HCT116 (cell line): ENCODE measurements at regions not wholly inside any gene's neighbourhood (a gene's known extent, or its start where the extent isn't known, plus 50 kb on each side); places are given as distances from the start of the nearest gene placed in this dataset.

Source experiments
- ATAC-seq: fragments of 200-7000 bp; cut with Tn5 transposase; 2 replicates; pipeline ENCODE4 v1.9.1; 2020; ENCODE audit warnings: mild to moderate bottlenecking, moderate library complexity
- BruUV-seq: library from RNA; stranded (reverse); fragments of 400-500 nt; replicated peaks from 2 replicates; lab custom pipeline; 2021; lab: Mats Ljungman, UMichigan
- CTCF ChIA-PET: fragments of 300-600 bp; sonication (Branson Sonifier 250); formaldehyde crosslinking; loops from one replicate; lab custom pipeline; 2021; ENCODE audit warnings: antibody characterized with exemption; lab: Charles Lee
- POLR2A ChIA-PET: fragments of 300-600, 350-600 bp; sonication (Branson Sonifier 250); formaldehyde crosslinking; loops from one replicate; lab custom pipeline; 2021; ENCODE audit warnings: antibody characterized with exemption; lab: Charles Lee
- RAD21 ChIA-PET, 2 experiments: fragments of 300-600 bp; sonication (Branson Sonifier 250); formaldehyde crosslinking; loops; one replicate each; lab custom pipeline; 2023; ENCODE audit warnings: low total read pairs in 2 of 2; ENCODE audit not compliant: uncharacterized antibody in 2 of 2, unreplicated experiment in 2 of 2, low non-redundant PET in 1 of 2; lab: Charles Lee
- DNase-seq: peaks from one replicate; pipeline ENCODE4 v3.0.0-alpha.2; 2010; ENCODE audit warnings: low read depth, low spot score
- H2AFZ ChIP-seq: fragments of 200-600 bp; shearing (Covaris generic), sonication (generic); 2 replicates; pipeline ENCODE4 v1.6.1; 2017; ENCODE audit warnings: low read depth, mixed run types, mixed read lengths, antibody characterized with exemption, low read length; ENCODE audit not compliant: poor library complexity, severe bottlenecking
- H3K27ac ChIP-seq: 2 replicates; pipeline ENCODE4 v1.5.1; 2012; ENCODE audit warnings: low read depth, low read length
- H3K27me3 ChIP-seq: fragments of 200-600 bp; sonication (generic); 2 replicates; pipeline ENCODE4 v1.6.1; 2016; ENCODE audit warnings: mixed run types, low read length, mixed read lengths; ENCODE audit not compliant: insufficient read depth
- H3K36me3 ChIP-seq, 2 experiments: fragments of 200-500 bp in 1 of 2; fragments of 200-600 bp in 1 of 2; sonication (Bioruptor generic) in 1 of 2; sonication (generic) in 1 of 2; 2 replicates each; pipeline versions ENCODE4 v1.5.1 to v1.6.1; 2014 to 2016; ENCODE audit warnings: low read length in 2 of 2, inconsistent platforms in 1 of 2, mixed read lengths in 1 of 2, mixed run types in 1 of 2; ENCODE audit not compliant: insufficient read depth in 2 of 2, control insufficient read depth in 1 of 2
- H3K4me1 ChIP-seq, 2 experiments: fragments of 200-600 bp in 1 of 2; sonication (generic) in 1 of 2; 2 replicates each; pipeline versions ENCODE4 v1.5.1 to v1.6.1; 2012 to 2017; ENCODE audit warnings: low read length in 2 of 2, inconsistent platforms in 1 of 2, mild to moderate bottlenecking in 1 of 2, mixed read lengths in 1 of 2, mixed run types in 1 of 2, moderate library complexity in 1 of 2; ENCODE audit not compliant: insufficient read depth in 2 of 2, control insufficient read depth in 1 of 2
- H3K4me2 ChIP-seq: fragments of 200-600 bp; sonication (generic); 2 replicates; pipeline ENCODE4 v1.6.1; 2017; ENCODE audit warnings: mixed run types, low read length, mixed read lengths
- H3K4me3 ChIP-seq, 2 experiments: fragments of 200-600 bp in 1 of 2; sonication (generic) in 1 of 2; replicated peaks in 1 of 2; 2 replicates each; pipeline ENCODE4 v1.5.1; 2011 to 2016; ENCODE audit warnings: low read length in 2 of 2, control low read depth in 1 of 2, low read depth in 1 of 2, mild to moderate bottlenecking in 1 of 2, mixed read lengths in 1 of 2, mixed run types in 1 of 2
- H3K79me2 ChIP-seq: fragments of 200-600 bp; sonication (generic); 2 replicates; pipeline ENCODE4 v1.6.1; 2017; ENCODE audit warnings: mild to moderate bottlenecking, mixed run types, low read length, moderate library complexity, mixed read lengths; ENCODE audit not compliant: insufficient read depth
- H3K9ac ChIP-seq: fragments of 200-600 bp; sonication (generic); 2 replicates; pipeline ENCODE4 v1.6.1; 2016; ENCODE audit warnings: low read length, mixed read lengths
- H3K9me2 ChIP-seq: fragments of 200-600 bp; sonication (generic), shearing (Covaris generic); 2 replicates; pipeline ENCODE4 v1.6.1; 2017; ENCODE audit warnings: mixed run types, mild to moderate bottlenecking, moderate library complexity; ENCODE audit not compliant: insufficient read depth
- H3K9me3 ChIP-seq, 2 experiments: fragments of 200-500 bp in 1 of 2; fragments of 200-600 bp in 1 of 2; sonication (Bioruptor generic) in 1 of 2; sonication (generic) in 1 of 2; 2 replicates each; pipeline ENCODE4 v1.6.1; 2014 to 2017; ENCODE audit warnings: low read length in 2 of 2, mixed read lengths in 2 of 2, inconsistent platforms in 1 of 2, low read depth in 1 of 2, mild to moderate bottlenecking in 1 of 2, mixed run types in 1 of 2, moderate library complexity in 1 of 2; ENCODE audit not compliant: control insufficient read depth in 1 of 2, insufficient read depth in 1 of 2
- H4K20me1 ChIP-seq: fragments of 200-600 bp; sonication (generic), shearing (Covaris generic); 2 replicates; pipeline ENCODE4 v1.6.1; 2017; ENCODE audit warnings: mixed run types, mild to moderate bottlenecking, moderate library complexity; ENCODE audit not compliant: insufficient read depth
- EZH2 ChIP-seq: fragments of 200-600 bp; sonication (generic); IDR thresholded peaks from 2 replicates; pipeline ENCODE4 v1.6.1; 2017; ENCODE audit warnings: antibody characterized with exemption, mixed run types
- EZH2phosphoT487 ChIP-seq: fragments of 200-600 bp; IDR thresholded peaks from 2 replicates; pipeline ENCODE4 v1.6.1; 2018; ENCODE audit warnings: antibody characterized with exemption, borderline replicate concordance
- FOSL1 ChIP-seq: IDR thresholded peaks from 2 replicates; pipeline ENCODE4 v1.6.1; 2012; ENCODE audit warnings: low read depth
- JUND ChIP-seq: IDR thresholded peaks from 2 replicates; pipeline ENCODE4 v1.6.1; 2012
- POLR2A ChIP-seq: IDR thresholded peaks from 2 replicates; pipeline ENCODE4 v1.7.0; 2011; ENCODE audit warnings: borderline replicate concordance; ENCODE audit not compliant: insufficient read depth, insufficient read length; ENCODE audit errors: extremely low read depth
- POLR2AphosphoS5 ChIP-seq: IDR thresholded peaks from 2 replicates; pipeline ENCODE4 v1.6.1; 2011; ENCODE audit warnings: mild to moderate bottlenecking, low read depth, low read length, moderate library complexity
- RAD21 ChIP-seq: IDR thresholded peaks from 2 replicates; pipeline ENCODE4 v1.6.1; 2012; ENCODE audit warnings: low read depth, mild to moderate bottlenecking
- SIN3A ChIP-seq: IDR thresholded peaks from 2 replicates; pipeline ENCODE4 v1.6.1; 2012; ENCODE audit warnings: low read depth
- SRF ChIP-seq: IDR thresholded peaks from 2 replicates; pipeline ENCODE4 v1.6.1; 2012; ENCODE audit warnings: low read depth
- TCF7L2 ChIP-seq: IDR thresholded peaks from 2 replicates; pipeline ENCODE4 v1.7.0; 2011; ENCODE audit warnings: borderline replicate concordance, inconsistent platforms; ENCODE audit not compliant: insufficient read depth, insufficient read length; ENCODE audit errors: extremely low read depth
- YY1 ChIP-seq: IDR thresholded peaks from 2 replicates; pipeline ENCODE4 v1.6.1; 2011; ENCODE audit warnings: low read length, low read depth, moderate library complexity, mild to moderate bottlenecking; ENCODE audit not compliant: insufficient replicate concordance; ENCODE audit errors: extremely low read depth
- ZFX ChIP-seq: fragments of 450-650 bp; IDR thresholded peaks from 2 replicates; pipeline ENCODE4 v1.6.1; 2017
- ZNF274 ChIP-seq: fragments of 200-500 bp; sonication (Bioruptor generic); IDR thresholded peaks from 2 replicates; pipeline ENCODE4 v1.6.1; 2014; ENCODE audit warnings: mild to moderate bottlenecking, low read depth, low read length, inconsistent platforms
- intact Hi-C: fragments of 100-400 bp; cut with micrococcal nuclease; formaldehyde crosslinking; loops from 2 replicates; pipeline ENCODE4 v1.10.0; 2022
- TF ChIP-seq, protein P1 (sequence below): IDR thresholded peaks from 2 replicates; pipeline ENCODE4 v1.6.1; 2011; ENCODE audit warnings: mild to moderate bottlenecking, low read length, moderate library complexity; ENCODE audit not compliant: insufficient replicate concordance; ENCODE audit errors: extremely low read depth
- TF ChIP-seq, protein P2 (sequence below): IDR thresholded peaks from 2 replicates; pipeline ENCODE4 v1.6.1; 2012

DNA sequence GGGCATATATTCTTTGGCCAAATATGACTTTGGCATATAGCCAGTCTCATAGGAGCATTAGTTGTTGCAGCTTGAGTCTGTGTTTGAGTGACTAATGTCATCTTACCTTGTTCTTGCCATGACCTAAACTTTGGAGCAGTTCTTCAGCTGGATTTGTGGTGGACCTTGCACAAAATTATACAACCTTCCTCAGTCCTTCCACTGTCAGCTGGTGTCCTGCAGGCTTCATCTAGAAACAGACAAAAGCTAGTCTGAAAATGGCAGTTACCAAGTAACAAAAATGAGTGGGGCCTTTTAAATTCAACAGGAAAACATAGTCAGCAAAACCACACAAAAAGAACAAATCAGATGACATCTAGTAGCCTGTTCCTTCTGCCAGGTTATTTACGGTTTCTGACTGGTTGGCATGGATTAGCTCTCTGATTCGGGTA is 59.5 kb upstream of the HECTD2 start:
- no TSS peak for BruUV-seq
- H2AFZ ChIP-seq, result no peak overlapping the region
- no peaks in the 10 kb centered on the region for H3K79me2 ChIP-seq
- H3K9me2 ChIP-seq, result no peaks in the 10 kb centered on the region; the same call in 1 of the 2 replicates
- intact Hi-C loops, result no loop called here
- no peaks in the 10 kb centered on the region for H4K20me1 ChIP-seq
- H3K4me3 ChIP-seq, result no peak overlapping the region
- ChIA-PET RAD21 (no interaction called here), CTCF (no interaction called here), POLR2A (no interaction called here)
- H3K27me3 ChIP-seq, result no peaks in the 10 kb centered on the region
- ATAC-seq, result no peak
- no peak overlapping the region for H3K9ac ChIP-seq
- no peaks in the 10 kb centered on the region for H3K36me3 ChIP-seq
- TF ChIP-seq EZH2 (no peak), POLR2A (no peak), TCF7L2 (no peak), POLR2AphosphoS5 (no peak), RAD21 (no peak), EZH2phosphoT487 (no peak), JUND (no peak), SIN3A (no peak), ZNF274 (no peak), ZFX (no peak), YY1 (no peak), FOSL1 (no peak), SRF (no peak)
- TF ChIP-seq, protein P1, sequence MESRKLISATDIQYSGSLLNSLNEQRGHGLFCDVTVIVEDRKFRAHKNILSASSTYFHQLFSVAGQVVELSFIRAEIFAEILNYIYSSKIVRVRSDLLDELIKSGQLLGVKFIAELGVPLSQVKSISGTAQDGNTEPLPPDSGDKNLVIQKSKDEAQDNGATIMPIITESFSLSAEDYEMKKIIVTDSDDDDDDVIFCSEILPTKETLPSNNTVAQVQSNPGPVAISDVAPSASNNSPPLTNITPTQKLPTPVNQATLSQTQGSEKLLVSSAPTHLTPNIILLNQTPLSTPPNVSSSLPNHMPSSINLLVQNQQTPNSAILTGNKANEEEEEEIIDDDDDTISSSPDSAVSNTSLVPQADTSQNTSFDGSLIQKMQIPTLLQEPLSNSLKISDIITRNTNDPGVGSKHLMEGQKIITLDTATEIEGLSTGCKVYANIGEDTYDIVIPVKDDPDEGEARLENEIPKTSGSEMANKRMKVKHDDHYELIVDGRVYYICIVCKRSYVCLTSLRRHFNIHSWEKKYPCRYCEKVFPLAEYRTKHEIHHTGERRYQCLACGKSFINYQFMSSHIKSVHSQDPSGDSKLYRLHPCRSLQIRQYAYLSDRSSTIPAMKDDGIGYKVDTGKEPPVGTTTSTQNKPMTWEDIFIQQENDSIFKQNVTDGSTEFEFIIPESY, result no peak
- TF ChIP-seq, protein P2, sequence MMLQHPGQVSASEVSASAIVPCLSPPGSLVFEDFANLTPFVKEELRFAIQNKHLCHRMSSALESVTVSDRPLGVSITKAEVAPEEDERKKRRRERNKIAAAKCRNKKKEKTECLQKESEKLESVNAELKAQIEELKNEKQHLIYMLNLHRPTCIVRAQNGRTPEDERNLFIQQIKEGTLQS, result no peak
- H3K4me2 ChIP-seq, result no peak overlapping the region
- no peaks in the 10 kb centered on the region for H3K9me3 ChIP-seq
- H3K4me1 ChIP-seq, result no peaks in the 10 kb centered on the region
- no peak overlapping the region for H3K27ac ChIP-seq
- DNase-seq, result no peak
